HEK293T (cell line): ENCODE measurements at regions not wholly inside any gene's neighbourhood (a gene's known extent, or its start where the extent isn't known, plus 50 kb on each side); places are given as distances from the start of the nearest gene placed in this dataset.

Source experiments
- BHLHE40 ChIP-seq: fragments of 450-650 bp; IDR thresholded peaks from 2 replicates; pipeline ENCODE4 v1.6.1; 2016; ENCODE audit warnings: mild to moderate bottlenecking, moderate library complexity, borderline replicate concordance
- CTBP1 ChIP-seq: fragments of 450-650 bp; IDR thresholded peaks from 2 replicates; pipeline ENCODE4 v1.6.1; 2016; ENCODE audit warnings: borderline replicate concordance
- FOXA1 ChIP-seq: fragments of 450-650 bp; IDR thresholded peaks from 2 replicates; pipeline ENCODE4 v1.6.1; 2016; ENCODE audit warnings: mild to moderate bottlenecking
- HDGF ChIP-seq: fragments of 450-650 bp; IDR thresholded peaks from 2 replicates; pipeline ENCODE4 v1.6.1; 2017; ENCODE audit warnings: antibody characterized with exemption, borderline replicate concordance
- L3MBTL2 ChIP-seq: fragments of 450-650 bp; conservative IDR thresholded peaks from 2 replicates; pipeline ENCODE4 v1.6.1; 2016; ENCODE audit warnings: mild to moderate bottlenecking
- LEF1 ChIP-seq: fragments of 450-650 bp; IDR thresholded peaks from 2 replicates; pipeline ENCODE4 v1.6.1; 2017; ENCODE audit warnings: mild to moderate bottlenecking, borderline replicate concordance
- NFRKB ChIP-seq: fragments of 450-650 bp; IDR thresholded peaks from 2 replicates; pipeline ENCODE4 v1.6.1; 2016; ENCODE audit warnings: mild to moderate bottlenecking, moderate library complexity
- PKNOX1 ChIP-seq: fragments of 450-650 bp; IDR thresholded peaks from 2 replicates; pipeline ENCODE4 v1.6.1; 2016
- SP1 ChIP-seq: fragments of 450-650 bp; IDR thresholded peaks from 2 replicates; pipeline ENCODE4 v1.6.1; 2017
- SUZ12 ChIP-seq: fragments of 450-650 bp; IDR thresholded peaks from 2 replicates; pipeline ENCODE4 v1.6.1; 2016; ENCODE audit warnings: mild to moderate bottlenecking

GRCh38 chr1:14259191-14259757, 339.2 kb upstream of the KAZN start:
- no peak for TF ChIP-seq FOXA1
- no peak for TF ChIP-seq BHLHE40
- no peak for TF ChIP-seq SP1
- TF ChIP-seq L3MBTL2, result no peak
- TF ChIP-seq CTBP1, result no peak
- no peak for TF ChIP-seq PKNOX1
- TF ChIP-seq SUZ12, result no peak
- TF ChIP-seq NFRKB, result no peak
- TF ChIP-seq HDGF, result no peak
- no peak for TF ChIP-seq LEF1
